Transverse colon (tissue), 4 donors: ENCODE measurements at regions not wholly inside any gene's neighbourhood (a gene's known extent, or its start where the extent isn't known, plus 50 kb on each side); places are given as distances from the start of the nearest gene placed in this dataset.

Experiments
- DNase-seq: peaks from one replicate; pipeline ENCODE4 v3.0.0-alpha.2; 2019
- H3K27ac ChIP-seq, 4 donors: fragments of 200-600 bp; sonication (generic); 2 replicates each; pipeline ENCODE4 v1.5.1; 2016 to 2018; ENCODE audit warnings: inconsistent platforms in 4 of 4
- H3K27me3 ChIP-seq: fragments of 200-600 bp; sonication (generic); 2 replicates; pipeline ENCODE4 v1.5.1; 2017; ENCODE audit warnings: inconsistent platforms
- H3K36me3 ChIP-seq, 4 donors: fragments of 200-600 bp; sonication (generic); 2 replicates each; pipeline ENCODE4 v1.5.1; 2017 to 2019; ENCODE audit warnings: inconsistent platforms in 4 of 4
- H3K4me1 ChIP-seq, 4 donors: fragments of 200-600 bp; sonication (generic); 2 replicates each; pipeline ENCODE4 v1.5.1; 2017 to 2020; ENCODE audit warnings: inconsistent platforms in 4 of 4
- H3K4me3 ChIP-seq, 4 donors: fragments of 200-600 bp; sonication (generic); 1 replicate in 1 of 4; 2 replicates in 3 of 4; pipeline versions ENCODE4 v1.5.1 to v1.6.1; 2017 to 2019; ENCODE audit warnings: inconsistent platforms in 4 of 4
- H3K9me3 ChIP-seq, 2 donors: fragments of 200-600 bp; sonication (generic); 2 replicates each; pipeline ENCODE4 v1.5.1; 2017 to 2019; ENCODE audit warnings: inconsistent platforms in 2 of 2
- EP300 ChIP-seq: sonication (generic); formaldehyde crosslinking; IDR thresholded peaks from one replicate; pipeline ENCODE4 v1.6.1; 2017; ENCODE audit warnings: antibody characterized with exemption, low read depth
- POLR2A ChIP-seq: fragments of 450-650 bp; IDR thresholded peaks from one replicate; pipeline ENCODE4 v1.6.1; 2016; ENCODE audit warnings: antibody characterized with exemption, mild to moderate bottlenecking, moderate library complexity
- POLR2AphosphoS5 ChIP-seq, 3 donors: sonication (generic); formaldehyde crosslinking; IDR thresholded peaks; one replicate each; pipeline ENCODE4 v1.6.1; 2016; ENCODE audit warnings: antibody characterized with exemption in 3 of 3
- WGBS, 2 donors: methylation state at CpG; one replicate each; pipeline ENCODE4 v1.1.5; 2018; ENCODE audit warnings: low coverage in 1 of 2; 5-methylcytosine and 5-hydroxymethylcytosine counted together
- in situ Hi-C, 4 donors: fragments of 200-750 bp; cut with MboI; loops; one replicate each; pipeline versions ENCODE4 v1.15.0 to v1.15.1; 2017; ENCODE audit warnings: low sequenced_read_pairs in 3 of 4, low pct_ligation_motif_present in 1 of 4, low pct_unique_long_range_greater_than_20kb in 1 of 4
- intact Hi-C: fragments of 100-400 bp; cut with DNase I; formaldehyde crosslinking; loops from one replicate; pipeline ENCODE4 v1.15.1; 2023; ENCODE audit warnings: low total_unique reads
- TF ChIP-seq, protein P1 (sequence below), 5 experiments: fragments of 200-600 bp in 3 of 5; fragments of 450-650 bp in 2 of 5; sonication (generic) in 3 of 5; IDR thresholded peaks; 1 replicate in 2 of 5; 2 replicates in 3 of 5; pipeline ENCODE4 v1.5.1; 2016 to 2017; ENCODE audit warnings: antibody characterized with exemption in 5 of 5, inconsistent platforms in 3 of 5, mild to moderate bottlenecking in 2 of 5, moderate library complexity in 1 of 5

DNA sequence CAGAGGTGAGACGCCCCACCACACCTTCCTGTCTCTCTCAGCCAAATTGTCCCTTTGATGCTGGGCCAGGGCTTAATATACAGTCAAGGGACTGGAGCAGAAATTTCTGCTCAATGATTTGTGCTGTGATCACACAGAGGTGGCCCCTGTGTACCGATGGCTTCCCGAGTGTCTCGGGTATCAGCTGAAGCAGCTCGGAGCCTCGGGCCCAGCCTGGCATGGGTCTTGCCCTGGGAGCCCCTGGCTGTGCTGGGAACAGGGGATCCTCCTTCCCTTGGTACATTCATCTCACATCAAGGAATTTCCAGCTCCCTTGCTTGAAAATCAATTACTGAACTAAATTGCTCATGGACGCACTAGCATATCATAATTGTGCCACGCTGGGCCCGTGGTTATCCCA lies 148.8 kb upstream of the C1orf174 start:
- Histone ChIP-seq H3K4me3 (no peak overlapping the region), H3K9me3 (no peaks in the 10 kb centered on the region), H3K27me3 (no peaks in the 10 kb centered on the region), H3K4me1 (no peaks in the 10 kb centered on the region), H3K27ac (no peak overlapping the region), H3K36me3 (no peaks in the 10 kb centered on the region)
- TF ChIP-seq POLR2A (no peak), EP300 (no peak), POLR2AphosphoS5 (IDR thresholded peaks at IDR 0.05) (no peak)
- TF ChIP-seq, protein P1, sequence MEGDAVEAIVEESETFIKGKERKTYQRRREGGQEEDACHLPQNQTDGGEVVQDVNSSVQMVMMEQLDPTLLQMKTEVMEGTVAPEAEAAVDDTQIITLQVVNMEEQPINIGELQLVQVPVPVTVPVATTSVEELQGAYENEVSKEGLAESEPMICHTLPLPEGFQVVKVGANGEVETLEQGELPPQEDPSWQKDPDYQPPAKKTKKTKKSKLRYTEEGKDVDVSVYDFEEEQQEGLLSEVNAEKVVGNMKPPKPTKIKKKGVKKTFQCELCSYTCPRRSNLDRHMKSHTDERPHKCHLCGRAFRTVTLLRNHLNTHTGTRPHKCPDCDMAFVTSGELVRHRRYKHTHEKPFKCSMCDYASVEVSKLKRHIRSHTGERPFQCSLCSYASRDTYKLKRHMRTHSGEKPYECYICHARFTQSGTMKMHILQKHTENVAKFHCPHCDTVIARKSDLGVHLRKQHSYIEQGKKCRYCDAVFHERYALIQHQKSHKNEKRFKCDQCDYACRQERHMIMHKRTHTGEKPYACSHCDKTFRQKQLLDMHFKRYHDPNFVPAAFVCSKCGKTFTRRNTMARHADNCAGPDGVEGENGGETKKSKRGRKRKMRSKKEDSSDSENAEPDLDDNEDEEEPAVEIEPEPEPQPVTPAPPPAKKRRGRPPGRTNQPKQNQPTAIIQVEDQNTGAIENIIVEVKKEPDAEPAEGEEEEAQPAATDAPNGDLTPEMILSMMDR (IDR thresholded peaks at IDR 0.05): no peak
- no peak for DNase-seq
- intact Hi-C loops: no loop called here
- in situ Hi-C loops: no loop called here
- 60% methylated on average over 9 of the region's 9 CpGs; no CpG with 5 or more reads in 1 of the 2 donors for WGBS, 2 donors

DNA sequence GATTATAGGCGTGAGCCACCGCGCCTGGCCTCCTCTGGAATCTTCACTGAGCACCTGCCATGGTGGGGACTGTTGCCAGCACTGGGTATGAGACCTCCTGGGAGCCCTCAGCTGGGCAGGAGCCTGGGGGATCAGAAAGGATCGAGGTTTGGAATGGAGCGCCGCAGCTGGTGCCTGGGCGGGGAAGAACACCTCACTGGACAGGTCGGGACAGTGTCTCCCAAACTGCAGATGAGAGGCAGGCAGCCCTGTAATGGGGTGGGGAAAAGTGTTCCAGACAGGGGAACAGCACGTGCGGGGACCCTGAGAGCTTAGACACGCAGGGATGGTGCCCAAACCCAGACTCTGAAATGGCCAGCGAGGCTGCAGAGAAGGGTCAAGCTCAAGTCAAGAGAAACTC lies 150.9 kb upstream of the C1orf174 start:
- no peaks in the 10 kb centered on the region for H3K36me3 ChIP-seq
- no peak overlapping the region for H3K4me3 ChIP-seq
- TF ChIP-seq POLR2A (no peak), POLR2AphosphoS5 (IDR thresholded peaks at IDR 0.05) (no peak), EP300 (no peak)
- TF ChIP-seq, protein P1 (IDR thresholded peaks at IDR 0.05): no peak
- intact Hi-C loops: no loop called here
- H3K27ac ChIP-seq: no peak overlapping the region
- H3K9me3 ChIP-seq: no peaks in the 10 kb centered on the region
- no peak for DNase-seq
- 93% methylated on average over 12 of the region's 12 CpGs; no CpG with 5 or more reads in 1 of the 2 donors for WGBS, 2 donors
- H3K4me1 ChIP-seq: no peaks in the 10 kb centered on the region
- in situ Hi-C loops: no loop called here
- H3K27me3 ChIP-seq: no peaks in the 10 kb centered on the region

DNA sequence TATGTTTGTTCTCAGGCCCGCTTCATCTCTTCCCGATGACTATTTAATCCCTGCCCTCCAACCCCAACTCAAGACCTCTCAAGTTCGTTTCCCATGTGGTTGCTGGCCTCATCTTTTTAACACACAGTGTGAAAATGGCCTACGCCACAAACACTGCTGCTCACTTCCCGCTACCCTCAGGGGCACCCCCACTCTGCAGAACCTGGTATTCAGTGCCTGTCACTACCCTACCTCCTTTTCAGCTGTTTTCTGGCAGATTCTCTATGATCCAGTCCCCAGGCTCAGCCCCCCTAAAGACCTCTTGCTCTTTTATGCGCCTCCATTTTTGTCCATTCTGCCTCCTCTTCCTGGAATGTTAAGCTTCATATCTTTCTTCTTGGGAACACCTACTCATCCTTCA lies 152.6 kb upstream of the C1orf174 start:
- Histone ChIP-seq H3K4me1 (no peaks in the 10 kb centered on the region), H3K4me3 (no peak overlapping the region), H3K27me3 (no peaks in the 10 kb centered on the region), H3K9me3 (no peaks in the 10 kb centered on the region), H3K27ac (no peak overlapping the region), H3K36me3 (no peaks in the 10 kb centered on the region)
- DNase-seq: no peak
- in situ Hi-C loops: no loop called here
- 74 to 76% methylated on average over 5 to 6 of the region's 6 CpGs for WGBS, 2 donors
- no peak for TF ChIP-seq POLR2AphosphoS5 (IDR thresholded peaks at IDR 0.05)
- no peak for TF ChIP-seq EP300
- no peak for TF ChIP-seq POLR2A
- intact Hi-C loops: no loop called here

DNA sequence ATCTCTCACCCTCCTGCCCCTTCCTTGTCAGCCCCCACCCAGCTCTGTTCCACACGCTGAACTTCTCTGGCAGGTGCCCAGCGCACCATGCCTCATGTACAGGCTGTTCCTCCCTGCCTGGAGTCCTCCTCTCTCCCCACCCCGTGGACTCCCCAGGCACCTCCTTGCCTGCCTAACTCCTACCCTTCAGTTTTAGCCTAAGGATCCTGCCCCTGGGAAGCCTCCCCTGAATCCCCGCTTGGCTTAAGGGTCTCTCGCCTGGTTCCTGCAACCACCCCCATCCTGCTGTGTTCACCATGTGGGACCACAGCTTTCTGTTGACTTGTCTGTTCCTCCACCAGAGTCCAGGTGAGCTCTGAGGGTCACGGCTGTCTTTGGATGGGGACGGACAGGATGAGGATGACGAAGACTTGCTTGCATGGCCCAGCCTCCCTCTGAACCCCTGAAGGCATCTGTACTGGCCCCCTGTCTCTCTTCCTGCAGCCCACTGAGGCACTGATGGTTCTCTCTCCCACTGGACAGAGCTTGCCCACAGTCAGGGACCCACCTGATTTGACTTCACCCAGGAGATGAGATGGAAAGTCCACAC lies 153.2 kb upstream of the C1orf174 start:
- no peaks in the 10 kb centered on the region for H3K4me1 ChIP-seq
- in situ Hi-C loops (no loop called here), intact Hi-C loops (no loop called here)
- DNase-seq: no peak
- no peaks in the 10 kb centered on the region for H3K36me3 ChIP-seq
- H3K27me3 ChIP-seq: no peaks in the 10 kb centered on the region
- WGBS, 2 donors: 76 to 85% methylated on average over 5 to 8 of the region's 8 CpGs
- no peak overlapping the region for H3K27ac ChIP-seq
- H3K9me3 ChIP-seq: no peaks in the 10 kb centered on the region
- TF ChIP-seq POLR2AphosphoS5 (IDR thresholded peaks at IDR 0.05) (no peak), POLR2A (no peak)
- no peak overlapping the region for H3K4me3 ChIP-seq

DNA sequence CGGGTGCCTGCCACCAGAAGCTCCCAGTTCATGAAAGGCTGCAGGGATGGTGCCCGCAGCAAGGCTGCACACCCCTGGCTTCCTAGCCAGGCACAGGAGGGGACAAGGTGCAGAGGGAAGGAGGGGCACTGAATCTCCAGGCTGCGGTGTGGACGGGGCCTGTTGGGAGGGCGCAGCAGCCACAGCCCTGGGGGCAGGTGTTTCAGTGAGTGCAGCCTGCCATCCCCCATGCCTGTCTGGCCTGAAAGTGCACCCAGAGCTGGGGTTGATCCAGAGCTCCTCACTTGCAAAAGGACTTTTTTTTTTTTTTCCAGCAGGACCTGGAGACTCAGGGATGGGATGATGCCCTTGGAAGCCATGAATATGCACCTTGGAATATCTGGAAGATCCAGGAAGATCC lies 153.7 kb upstream of the C1orf174 start:
- H3K36me3 ChIP-seq: no peaks in the 10 kb centered on the region
- intact Hi-C loops: no loop called here
- H3K27ac ChIP-seq: no peak overlapping the region
- H3K27me3 ChIP-seq: no peaks in the 10 kb centered on the region
- WGBS, 2 donors: 88% methylated on average over 5 of the region's 5 CpGs; no CpG with 5 or more reads in 1 of the 2 donors
- H3K4me1 ChIP-seq: no peaks in the 10 kb centered on the region
- no peak for DNase-seq
- no peak overlapping the region for H3K4me3 ChIP-seq
- TF ChIP-seq POLR2AphosphoS5 (IDR thresholded peaks at IDR 0.05) (no peak), EP300 (no peak), POLR2A (no peak)
- TF ChIP-seq, protein P1 (IDR thresholded peaks at IDR 0.05): no peak
- no peaks in the 10 kb centered on the region for H3K9me3 ChIP-seq
- in situ Hi-C loops: no loop called here
